GM19452 (cell line): ENCODE measurements at regions not wholly inside any gene's neighbourhood (a gene's known extent, or its start where the extent isn't known, plus 50 kb on each side); places are given as distances from the start of the nearest gene placed in this dataset.
A peak's percentile ranks its signal among the peaks of the same experiment; 100 is the strongest.

ENCODE experiments used
- ATAC-seq: cut with Tn5 transposase; IDR thresholded peaks from one replicate; pipeline ENCODE4 v1.9.1; 2021; ENCODE audit not compliant: unreplicated experiment

DNA sequence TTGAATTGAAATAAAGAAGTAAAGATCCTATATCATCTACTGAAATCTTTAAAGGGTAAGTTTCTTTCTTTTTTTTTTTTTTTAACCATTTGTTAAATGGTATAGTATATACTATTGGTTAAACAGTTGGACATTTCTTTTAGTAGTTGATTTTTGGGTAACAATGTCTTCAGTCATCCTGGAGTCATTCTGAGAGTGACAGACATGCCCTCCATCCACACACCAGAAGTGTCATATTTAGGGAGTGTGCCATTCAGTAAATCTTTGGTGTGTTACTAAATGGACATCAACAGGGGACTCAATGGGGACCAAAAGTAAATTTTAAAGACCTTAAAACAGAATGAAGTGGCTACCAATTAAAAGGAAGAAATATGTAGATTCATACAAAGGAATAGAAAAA, 50.8 kb upstream of the SLC39A10 start:
- ATAC-seq = no peak

DNA sequence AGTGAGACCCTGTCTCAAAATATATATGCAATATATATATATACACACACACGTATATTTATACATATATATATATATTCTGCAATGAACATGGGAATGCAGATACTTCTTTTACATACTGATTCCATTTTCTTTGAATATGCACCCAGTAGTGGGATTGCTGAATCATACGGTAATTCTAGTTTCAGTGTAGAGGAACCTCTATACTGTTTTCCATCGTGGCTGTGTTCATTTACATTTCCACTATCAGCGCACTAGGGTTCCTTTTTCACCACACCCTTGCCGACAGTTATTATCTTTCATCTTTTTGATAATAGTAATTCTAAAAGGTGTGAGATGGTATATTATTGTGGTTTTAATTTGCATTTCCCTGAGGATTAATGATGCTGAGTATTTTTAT, 52.3 kb upstream of the SLC39A10 start:
- no peak for ATAC-seq

DNA sequence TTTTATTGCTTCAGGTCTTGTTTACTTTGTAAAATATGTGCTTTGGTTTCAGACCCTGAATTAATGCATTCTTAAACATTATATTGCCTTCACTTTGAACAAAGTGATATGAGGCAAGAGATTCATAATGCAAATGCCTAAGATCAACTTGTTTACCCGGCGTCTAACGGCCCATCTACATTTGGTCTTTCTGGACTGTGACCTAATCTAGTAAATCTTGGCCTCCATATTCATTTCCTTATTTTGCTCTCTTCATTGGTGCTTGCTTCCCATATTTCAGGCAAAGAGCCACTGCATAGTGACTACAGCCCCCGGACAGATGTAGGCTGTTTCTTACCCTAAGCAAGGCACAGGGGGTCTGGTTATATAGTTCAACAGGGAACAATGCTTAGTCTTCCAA, 53.0 kb upstream of the SLC39A10 start:
- no peak for ATAC-seq

DNA sequence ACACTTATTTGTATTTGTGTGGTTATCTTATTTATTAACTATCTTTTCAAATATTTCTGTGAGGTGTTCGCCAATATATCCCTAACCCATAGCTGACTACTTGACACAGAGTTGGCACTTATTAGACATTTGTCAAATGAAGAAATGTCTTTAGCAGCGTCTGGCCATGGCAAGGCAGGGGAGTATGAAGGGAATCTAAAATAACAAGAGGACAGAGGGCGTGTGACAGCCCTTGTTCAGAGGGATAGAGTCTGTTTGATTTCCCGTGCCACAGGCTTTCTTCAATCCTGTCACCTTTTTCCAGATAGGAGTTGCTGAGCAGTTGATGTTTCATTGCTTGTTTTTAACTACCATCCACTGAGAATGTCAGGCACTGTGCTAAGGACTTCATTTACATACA, 53.6 kb upstream of the SLC39A10 start:
- no peak for ATAC-seq

DNA sequence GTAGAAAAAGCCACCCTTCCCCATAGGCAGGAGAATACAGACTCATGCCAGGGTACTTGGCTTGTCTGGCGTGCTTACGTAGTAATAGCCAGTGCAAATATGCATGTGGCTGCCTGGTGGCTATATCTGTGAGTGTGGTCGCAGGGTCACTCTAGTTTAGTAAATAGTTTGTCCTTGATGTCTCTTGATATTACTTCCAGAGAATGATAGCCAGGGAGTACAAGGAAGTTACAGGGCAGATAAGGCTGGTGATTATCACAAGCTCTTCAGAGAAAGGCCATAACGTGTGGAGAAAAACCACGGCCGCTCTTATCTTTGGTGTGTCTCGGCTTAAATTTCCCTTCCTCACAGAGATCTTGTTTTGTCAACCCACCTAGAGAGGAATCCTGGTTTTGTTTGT, 54.3 kb upstream of the SLC39A10 start:
- no peak for ATAC-seq

DNA sequence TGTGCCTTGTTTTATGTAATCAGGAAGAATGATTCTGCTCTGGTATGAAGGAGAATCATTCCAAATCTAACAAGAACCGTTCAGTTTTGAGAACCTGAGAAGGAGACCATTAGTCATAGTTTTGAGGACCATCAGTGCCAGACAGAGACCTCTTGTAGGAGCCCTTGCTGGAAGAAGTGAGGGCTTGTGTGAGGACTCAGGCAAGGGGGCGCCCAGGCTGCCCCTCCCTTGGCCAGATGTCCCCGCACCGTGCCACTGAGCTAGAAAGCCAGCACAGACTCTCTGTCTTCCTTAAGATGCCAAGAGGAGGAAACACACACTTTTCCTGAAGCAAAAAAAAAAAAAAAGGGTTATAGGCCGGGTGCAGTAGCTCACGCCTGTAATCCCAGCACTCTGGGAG, 55.7 kb upstream of the SLC39A10 start:
- no peak for ATAC-seq

DNA sequence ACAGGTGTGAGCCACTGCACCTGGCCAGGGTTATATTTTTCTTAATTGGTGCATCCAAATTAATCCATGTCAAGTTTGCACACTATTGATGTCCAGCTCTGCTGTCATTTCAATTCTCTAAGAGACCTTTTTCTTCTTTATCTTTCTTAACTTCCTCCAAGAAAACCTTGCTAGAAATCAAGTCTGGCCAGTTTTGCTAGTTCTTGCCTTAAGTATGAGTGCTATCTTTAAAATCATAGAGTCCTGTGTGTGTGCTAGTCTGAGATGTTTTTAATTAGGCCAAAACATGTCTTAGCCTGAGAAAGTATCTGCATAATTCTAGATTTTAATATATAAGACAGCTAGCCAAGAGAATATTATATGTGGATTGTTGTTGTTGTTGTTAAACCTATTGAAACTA, 56.2 kb upstream of the SLC39A10 start:
- ATAC-seq = no peak

DNA sequence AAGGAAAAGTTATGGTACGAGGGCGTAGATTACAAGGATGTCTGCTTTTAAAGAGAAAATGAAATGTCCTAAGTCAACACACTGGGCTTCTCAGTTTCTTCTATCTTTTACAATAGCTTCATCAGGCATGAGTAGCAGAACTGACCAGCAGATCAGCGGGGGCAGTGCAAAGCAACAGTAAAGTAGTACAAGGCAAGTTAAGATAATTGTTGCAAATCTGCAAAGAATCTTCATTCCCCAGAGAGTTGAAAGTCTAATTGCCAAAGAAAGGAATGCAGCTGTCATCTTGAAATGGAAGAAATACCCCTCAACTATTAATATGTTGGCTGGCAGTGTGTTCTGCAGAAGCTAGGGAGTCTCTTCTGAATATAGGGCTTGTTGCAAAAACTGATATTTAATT, 60.2 kb upstream of the SLC39A10 start:
- ATAC-seq = no peak

DNA sequence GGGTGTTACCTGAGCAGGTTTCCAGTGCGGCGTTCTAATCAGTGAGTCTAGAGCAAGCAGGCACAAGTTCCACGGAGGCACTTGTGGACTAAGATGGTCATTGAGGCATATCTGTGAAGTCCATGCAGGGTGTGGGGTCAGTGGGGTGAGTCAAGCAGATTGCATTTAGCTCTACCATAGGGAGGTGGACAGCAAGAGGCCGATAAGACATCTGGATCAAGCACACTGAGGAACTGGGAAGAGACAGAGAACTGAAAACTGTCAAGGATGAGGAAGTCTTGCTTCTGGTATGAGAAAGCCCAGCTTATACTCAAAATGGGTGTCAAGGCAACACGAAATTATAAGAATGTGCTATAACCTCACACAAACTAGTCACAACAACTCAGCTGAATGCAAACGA, 61.2 kb upstream of the SLC39A10 start:
- ATAC-seq = no peak

DNA sequence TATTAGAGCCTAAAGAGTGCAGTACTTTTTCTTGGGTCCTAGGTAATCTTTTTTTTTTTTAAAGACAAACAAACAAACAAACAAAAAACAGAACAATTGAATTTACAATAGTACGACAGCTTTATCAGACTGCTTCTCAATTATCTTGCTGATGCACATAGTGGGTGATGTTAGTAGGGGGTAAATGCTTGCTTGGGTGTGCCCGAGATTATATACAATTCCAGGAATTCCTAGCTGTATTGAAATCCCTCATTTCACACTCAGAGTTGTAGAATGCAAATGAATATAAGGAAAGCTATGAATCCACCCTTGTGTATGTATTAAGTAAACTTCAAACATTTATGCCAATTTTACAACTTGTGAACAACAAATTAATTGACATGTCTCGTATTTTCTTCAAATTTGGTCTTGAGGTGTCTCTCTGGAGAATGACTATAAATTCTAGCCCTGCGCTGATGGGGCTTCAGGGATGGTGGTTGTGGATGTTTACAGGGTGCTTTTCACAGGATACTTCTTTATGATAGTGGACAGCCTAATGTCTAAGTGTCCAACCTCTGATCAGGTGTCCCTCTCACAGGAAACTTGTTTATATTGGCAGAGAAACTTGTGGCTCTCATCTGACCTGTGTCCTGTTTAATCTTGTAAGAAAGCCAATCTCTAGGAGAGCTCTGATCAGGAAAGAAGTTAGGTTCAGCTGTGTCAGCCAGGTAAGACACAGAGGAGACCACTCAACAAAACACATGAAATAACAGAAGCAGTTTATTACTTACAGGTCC, 61.9 kb upstream of the SLC39A10 start:
- ATAC-seq = no peak

DNA sequence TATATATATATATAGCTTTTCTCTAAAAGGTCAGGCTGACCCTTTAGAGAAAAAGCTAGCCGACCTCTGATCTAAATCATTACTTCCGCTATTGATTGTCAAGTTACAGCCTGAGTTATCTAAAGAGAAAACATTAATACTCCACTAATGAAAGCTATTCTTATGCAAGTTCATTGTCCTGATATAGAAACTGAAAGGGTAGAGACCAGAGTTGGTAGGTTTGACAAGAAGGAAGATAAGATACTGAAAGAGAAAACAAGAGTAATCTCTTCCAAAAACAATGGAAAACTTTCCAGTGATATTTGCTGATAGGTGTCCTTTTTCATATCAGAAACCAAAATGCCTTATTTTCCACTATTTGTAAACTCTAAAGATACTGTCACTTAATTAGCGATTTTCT, 62.8 kb upstream of the SLC39A10 start:
- ATAC-seq = no peak

DNA sequence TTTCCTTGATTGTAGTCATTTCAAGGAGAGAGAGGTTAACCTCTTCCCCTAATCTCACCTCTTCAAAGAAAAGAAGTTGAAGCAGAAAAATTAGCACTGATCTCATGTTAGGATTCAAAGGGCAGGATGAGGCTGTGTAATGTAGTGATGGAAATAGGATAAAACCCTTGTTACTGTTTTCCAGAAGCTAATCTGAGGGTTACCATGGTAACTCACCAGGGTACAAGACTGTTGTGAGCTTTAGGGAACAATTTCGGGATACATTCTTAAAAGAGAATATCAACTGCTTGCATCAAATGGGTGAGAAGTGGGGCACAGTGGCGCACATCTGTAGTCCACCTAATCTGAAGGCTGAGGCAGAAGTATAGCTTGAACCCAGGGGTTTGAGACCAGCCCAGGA, 64.9 kb upstream of the SLC39A10 start:
- ATAC-seq = no peak

DNA sequence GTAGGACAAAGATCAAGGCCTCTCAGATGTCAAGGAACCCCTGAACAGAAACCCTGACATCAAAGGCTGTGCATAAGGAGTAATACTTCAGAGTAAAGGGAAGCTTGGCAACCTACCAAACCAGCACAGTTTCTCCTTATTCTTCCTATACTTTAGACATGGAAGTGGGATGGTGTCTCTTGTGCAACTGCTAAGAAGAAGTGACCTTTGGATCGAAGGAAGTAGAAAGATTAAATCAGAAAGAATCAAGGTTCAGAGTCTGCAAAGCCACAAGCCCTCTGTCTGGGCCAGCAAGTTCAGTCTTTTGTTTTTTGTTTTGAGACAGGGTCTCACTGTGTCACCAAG, 66.2 kb upstream of the SLC39A10 start:
- no peak for ATAC-seq

DNA sequence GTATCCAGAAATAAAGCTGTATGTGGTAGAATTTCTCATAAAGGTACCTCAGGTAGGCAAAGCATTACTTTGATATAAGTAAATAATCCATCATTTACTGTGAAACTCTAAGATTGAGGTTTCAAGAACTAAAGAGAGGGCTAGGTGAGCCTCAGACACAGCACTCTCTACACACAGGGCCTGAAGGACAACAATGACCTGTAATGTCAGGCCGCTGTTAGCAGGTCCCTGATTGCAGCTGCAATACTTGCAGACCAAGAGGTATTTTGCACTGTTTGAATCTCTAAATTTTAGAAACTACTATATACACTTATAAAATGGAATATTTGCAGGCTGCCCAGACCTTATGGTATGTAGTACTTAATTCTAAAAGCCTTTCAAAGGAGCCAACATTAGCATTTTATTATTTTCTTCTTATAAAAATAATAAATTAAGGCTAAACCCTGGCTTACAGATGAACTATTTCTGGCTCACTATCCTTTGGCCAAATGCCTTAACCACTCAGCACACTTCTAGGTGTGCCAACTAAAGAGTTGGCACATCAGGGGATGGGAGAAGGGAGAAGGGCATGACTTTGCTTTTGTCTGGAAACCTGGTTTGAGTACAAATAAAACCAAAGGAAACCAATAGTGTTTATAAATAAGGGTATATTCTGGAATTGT, 66.7 kb upstream of the SLC39A10 start:
- ATAC-seq = no peak

DNA sequence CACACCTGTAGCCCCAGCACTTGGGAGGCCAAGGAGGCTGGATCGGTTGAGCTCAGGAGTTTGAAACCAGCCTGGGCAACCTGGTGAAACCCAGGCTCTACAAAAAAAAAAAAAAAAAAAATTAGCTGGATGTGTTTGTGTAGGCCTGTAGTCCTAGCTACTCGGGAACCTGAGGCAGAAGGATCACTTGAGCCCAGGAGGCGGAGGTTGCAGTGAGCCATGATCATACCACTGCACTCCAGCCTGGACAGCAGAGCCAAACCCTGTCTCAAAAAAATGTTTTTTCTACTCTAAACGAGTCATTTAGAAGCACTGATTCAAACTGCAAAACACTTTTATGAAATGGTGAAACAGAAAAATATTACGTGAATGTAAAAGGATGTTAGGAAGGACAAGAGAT, 69.1 kb upstream of the SLC39A10 start:
- no peak for ATAC-seq

DNA sequence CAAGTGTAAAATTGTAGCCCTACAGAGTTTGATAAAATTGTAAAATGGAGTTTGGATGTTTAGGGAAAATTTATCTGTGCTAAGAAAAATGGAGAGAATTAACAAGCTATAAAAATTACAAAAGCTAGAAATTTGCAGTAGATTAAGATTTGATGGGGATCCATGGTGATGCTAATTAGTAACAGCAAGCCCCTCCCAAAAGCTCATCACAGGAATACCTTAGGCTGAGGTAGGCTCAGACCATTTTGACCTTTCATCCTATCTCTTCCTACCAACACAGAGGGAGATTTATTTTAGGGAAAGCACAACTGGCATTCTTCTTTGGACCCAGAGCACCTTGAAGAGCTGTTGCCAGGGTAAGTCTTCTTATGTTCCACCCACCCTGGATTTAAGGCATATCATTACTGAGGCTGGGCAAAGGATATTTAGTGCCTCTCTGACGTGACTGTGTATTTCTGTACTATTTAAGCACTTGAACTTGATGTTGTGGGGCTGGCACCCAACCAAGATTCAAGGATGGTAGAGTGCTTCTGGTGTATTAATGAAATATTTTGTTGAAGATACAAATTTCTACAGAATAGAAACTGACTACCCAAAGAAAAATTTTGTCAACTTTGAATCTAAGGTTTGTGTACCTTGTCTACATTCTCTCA, 70.8 kb upstream of the SLC39A10 start:
- no peak for ATAC-seq

DNA sequence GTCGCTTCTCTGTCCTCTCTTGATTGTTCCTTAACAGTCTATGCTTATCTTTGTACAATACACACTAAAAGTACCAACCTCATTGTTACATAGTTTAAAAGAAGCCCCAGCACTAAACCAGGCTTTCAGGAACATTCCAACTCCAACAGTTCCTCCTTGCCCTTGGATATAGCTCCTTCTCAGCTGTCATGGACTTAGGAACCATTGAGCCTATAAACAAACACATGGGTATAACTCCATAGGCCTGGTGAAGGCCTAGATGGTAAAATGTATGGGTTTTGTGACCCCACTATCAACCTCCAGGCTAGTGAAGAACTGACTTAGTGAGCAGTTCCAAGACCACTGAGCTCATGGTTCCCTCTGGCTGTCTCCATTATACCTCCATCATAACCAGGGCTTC, 74.8 kb upstream of the SLC39A10 start:
- ATAC-seq = no peak

DNA sequence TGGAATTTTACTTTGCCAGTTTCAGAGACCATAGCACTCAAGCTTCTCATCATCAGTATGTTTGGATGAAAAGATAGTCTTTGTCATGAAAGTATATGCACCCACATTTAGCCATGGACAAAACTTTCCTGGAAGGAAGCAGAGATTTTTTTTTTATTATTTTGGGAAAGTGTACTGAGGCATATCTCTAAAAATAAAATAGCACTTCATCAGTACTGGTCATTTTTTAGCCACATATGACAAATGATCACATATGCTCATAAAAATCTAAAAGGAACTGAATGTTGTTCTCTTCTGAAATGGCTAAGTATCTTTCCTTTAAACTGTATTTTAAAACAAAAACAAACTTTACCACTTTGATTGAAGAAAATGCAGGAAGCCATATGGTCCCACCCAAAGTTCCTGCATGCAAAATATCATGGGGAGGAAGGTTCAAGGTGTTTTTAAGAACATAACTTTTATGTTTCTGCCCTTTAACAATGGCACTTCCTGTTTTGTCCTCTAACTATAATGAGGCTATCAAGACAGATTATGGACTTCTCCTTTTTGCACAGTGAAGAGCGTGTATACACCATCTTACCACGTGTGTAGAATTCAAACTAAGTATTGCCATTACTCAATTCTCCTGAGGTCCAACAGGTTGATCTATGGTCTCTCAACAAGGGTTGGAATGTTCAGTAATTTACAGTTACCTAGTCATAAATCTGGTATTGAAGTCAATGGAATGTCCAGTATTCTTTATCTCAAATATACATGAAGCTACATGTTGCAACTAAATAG, 77.1 kb upstream of the SLC39A10 start:
- no peak for ATAC-seq

DNA sequence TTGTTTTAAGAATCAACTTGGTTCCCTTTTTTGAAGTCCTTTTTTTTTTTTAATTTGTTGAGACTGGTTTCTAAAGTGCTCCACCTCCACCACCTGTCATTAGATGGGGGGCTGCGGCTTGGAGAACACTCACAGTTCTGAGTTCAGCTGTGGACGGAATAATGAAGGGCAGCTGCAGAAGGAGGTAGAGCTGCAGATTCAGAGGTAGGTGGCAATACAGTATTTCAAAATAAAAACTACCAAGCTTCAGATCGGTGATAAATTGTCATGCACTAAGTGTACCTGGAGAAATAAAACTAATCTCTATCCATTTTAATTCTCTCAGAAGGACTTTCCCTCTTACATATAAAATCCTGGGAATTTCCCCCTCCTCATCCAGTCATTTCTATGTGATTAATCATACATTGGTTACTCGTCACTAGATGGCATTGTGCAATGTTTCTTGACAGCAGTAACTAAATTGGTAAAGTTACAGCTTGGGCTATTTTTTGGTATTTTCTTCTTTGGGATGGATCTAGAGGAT, 81.1 kb upstream of the SLC39A10 start:
- ATAC-seq = peak; percentile 66

DNA sequence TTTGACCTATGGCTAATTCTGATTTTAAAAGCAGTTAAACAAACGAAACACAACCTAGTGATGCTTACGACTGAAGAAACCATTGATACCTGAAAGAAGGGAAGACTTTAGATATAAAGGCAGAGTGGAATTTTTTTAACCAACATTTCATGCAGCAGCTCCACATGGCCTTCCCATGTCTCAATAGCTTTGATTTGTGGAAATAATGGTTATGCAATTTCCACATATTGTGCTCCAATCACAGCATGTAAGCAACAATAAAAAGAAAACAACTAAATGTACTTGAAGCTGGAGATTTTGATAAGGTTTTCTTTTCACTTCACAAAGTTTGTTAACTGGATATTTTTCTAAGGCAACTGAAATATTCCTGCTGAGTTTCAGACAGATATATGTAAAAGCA, 82.0 kb upstream of the SLC39A10 start:
- no peak for ATAC-seq

DNA sequence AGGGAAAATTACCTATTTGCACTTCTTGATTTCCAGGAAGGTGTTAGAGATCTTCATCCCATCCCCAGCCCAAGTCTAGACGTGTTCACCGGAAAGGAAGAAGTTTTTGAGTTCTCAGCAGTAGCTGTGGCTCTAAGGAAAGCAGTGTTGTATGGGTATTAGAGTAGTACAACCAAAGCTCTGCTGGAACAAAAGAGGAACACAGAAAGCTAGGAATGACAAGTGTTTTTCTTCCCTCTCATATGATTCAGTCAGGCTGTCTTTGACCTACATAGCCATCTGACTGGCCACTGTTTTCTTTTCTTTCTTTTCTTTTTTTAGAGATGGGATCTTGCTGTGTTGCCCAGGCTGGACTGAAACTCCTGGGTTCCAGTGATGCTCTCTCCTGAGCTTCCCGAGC, 82.7 kb upstream of the SLC39A10 start:
- no peak for ATAC-seq
